ENCODE measurements at regions not wholly inside any gene's neighbourhood (a gene's known extent, or its start where the extent isn't known, plus 50 kb on each side); places are given as distances from the start of the nearest gene placed in this dataset.

DNA sequence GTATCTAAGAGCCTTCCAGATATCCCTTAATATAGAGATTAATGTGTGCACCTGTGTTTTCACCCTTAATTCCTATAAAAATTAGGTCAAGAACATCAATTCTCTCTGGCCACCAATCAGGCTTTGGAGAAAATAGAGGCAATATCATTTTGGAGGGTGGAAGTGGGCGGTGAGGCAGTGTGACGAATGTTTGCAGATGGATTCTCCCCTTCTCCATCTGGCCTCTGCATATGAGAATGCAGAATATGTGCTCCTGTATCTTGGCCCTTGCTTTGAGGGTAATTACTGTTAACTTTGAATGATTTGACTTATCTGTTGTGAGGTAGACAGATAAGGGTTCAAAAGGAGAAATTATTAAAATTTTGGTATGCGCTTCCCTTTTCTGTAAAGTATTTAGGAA is 304.0 kb upstream of the NPSR1 start:
- no peak for TF ChIP-seq ZNF274 (IDR thresholded peaks at IDR 0.05; ENCODE audit: low read depth, low read length)
- TF ChIP-seq, protein P1, sequence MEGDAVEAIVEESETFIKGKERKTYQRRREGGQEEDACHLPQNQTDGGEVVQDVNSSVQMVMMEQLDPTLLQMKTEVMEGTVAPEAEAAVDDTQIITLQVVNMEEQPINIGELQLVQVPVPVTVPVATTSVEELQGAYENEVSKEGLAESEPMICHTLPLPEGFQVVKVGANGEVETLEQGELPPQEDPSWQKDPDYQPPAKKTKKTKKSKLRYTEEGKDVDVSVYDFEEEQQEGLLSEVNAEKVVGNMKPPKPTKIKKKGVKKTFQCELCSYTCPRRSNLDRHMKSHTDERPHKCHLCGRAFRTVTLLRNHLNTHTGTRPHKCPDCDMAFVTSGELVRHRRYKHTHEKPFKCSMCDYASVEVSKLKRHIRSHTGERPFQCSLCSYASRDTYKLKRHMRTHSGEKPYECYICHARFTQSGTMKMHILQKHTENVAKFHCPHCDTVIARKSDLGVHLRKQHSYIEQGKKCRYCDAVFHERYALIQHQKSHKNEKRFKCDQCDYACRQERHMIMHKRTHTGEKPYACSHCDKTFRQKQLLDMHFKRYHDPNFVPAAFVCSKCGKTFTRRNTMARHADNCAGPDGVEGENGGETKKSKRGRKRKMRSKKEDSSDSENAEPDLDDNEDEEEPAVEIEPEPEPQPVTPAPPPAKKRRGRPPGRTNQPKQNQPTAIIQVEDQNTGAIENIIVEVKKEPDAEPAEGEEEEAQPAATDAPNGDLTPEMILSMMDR (IDR thresholded peaks at IDR 0.05 in 2 of 3, conservative IDR thresholded peaks at IDR 0.05 in 1 of 3; ENCODE audit: borderline replicate concordance in 1 of 3, insufficient read depth in 1 of 3, low read depth in 2 of 3, low read length in 2 of 3), result no peak
- TF ChIP-seq, protein P2, sequence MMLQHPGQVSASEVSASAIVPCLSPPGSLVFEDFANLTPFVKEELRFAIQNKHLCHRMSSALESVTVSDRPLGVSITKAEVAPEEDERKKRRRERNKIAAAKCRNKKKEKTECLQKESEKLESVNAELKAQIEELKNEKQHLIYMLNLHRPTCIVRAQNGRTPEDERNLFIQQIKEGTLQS (IDR thresholded peaks at IDR 0.05), result no peak
- TF ChIP-seq CEBPB (IDR thresholded peaks at IDR 0.05; ENCODE audit: low read depth), result no peak
- TF ChIP-seq POLR2A (IDR thresholded peaks at IDR 0.05; ENCODE audit: borderline replicate concordance, extremely low read depth, insufficient read depth, insufficient read length), result no peak
- TF ChIP-seq ZFX (IDR thresholded peaks at IDR 0.05), result no peak
- no peak for TF ChIP-seq YY1 (IDR thresholded peaks at IDR 0.05; ENCODE audit: extremely low read depth, insufficient replicate concordance, low read depth, low read length)
- TF ChIP-seq, protein P3, sequence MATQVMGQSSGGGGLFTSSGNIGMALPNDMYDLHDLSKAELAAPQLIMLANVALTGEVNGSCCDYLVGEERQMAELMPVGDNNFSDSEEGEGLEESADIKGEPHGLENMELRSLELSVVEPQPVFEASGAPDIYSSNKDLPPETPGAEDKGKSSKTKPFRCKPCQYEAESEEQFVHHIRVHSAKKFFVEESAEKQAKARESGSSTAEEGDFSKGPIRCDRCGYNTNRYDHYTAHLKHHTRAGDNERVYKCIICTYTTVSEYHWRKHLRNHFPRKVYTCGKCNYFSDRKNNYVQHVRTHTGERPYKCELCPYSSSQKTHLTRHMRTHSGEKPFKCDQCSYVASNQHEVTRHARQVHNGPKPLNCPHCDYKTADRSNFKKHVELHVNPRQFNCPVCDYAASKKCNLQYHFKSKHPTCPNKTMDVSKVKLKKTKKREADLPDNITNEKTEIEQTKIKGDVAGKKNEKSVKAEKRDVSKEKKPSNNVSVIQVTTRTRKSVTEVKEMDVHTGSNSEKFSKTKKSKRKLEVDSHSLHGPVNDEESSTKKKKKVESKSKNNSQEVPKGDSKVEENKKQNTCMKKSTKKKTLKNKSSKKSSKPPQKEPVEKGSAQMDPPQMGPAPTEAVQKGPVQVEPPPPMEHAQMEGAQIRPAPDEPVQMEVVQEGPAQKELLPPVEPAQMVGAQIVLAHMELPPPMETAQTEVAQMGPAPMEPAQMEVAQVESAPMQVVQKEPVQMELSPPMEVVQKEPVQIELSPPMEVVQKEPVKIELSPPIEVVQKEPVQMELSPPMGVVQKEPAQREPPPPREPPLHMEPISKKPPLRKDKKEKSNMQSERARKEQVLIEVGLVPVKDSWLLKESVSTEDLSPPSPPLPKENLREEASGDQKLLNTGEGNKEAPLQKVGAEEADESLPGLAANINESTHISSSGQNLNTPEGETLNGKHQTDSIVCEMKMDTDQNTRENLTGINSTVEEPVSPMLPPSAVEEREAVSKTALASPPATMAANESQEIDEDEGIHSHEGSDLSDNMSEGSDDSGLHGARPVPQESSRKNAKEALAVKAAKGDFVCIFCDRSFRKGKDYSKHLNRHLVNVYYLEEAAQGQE (IDR thresholded peaks at IDR 0.05; ENCODE audit: low read depth), result no peak
- no peak for TF ChIP-seq EZH2 (IDR thresholded peaks at IDR 0.05)
- TF ChIP-seq, protein P4, sequence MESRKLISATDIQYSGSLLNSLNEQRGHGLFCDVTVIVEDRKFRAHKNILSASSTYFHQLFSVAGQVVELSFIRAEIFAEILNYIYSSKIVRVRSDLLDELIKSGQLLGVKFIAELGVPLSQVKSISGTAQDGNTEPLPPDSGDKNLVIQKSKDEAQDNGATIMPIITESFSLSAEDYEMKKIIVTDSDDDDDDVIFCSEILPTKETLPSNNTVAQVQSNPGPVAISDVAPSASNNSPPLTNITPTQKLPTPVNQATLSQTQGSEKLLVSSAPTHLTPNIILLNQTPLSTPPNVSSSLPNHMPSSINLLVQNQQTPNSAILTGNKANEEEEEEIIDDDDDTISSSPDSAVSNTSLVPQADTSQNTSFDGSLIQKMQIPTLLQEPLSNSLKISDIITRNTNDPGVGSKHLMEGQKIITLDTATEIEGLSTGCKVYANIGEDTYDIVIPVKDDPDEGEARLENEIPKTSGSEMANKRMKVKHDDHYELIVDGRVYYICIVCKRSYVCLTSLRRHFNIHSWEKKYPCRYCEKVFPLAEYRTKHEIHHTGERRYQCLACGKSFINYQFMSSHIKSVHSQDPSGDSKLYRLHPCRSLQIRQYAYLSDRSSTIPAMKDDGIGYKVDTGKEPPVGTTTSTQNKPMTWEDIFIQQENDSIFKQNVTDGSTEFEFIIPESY (IDR thresholded peaks at IDR 0.05; ENCODE audit: extremely low read depth, insufficient replicate concordance, low read length), result no peak
- no peak for TF ChIP-seq SRF (IDR thresholded peaks at IDR 0.05; ENCODE audit: low read depth)
- no peak for TF ChIP-seq EGR1 (IDR thresholded peaks at IDR 0.05; ENCODE audit: low read depth)
